Duodenal mucosa (tissue), 2 donors: ENCODE measurements at regions not wholly inside any gene's neighbourhood (a gene's known extent, or its start where the extent isn't known, plus 50 kb on each side); places are given as distances from the start of the nearest gene placed in this dataset.
"Not testable (repeated sequence)": the region's sequence is repeated elsewhere in the genome, so short reads cannot be mapped to it uniquely, and the experiment has no call there.

Experiments used
- H3K27ac ChIP-seq: one replicate; pipeline ENCODE4 v1.7.0; 2013; ENCODE audit warnings: low read depth, low read length
- H3K27me3 ChIP-seq, 2 donors: one replicate each; pipeline ENCODE4 v1.7.0; 2013; ENCODE audit warnings: low read length in 2 of 2, control low read depth in 1 of 2; ENCODE audit not compliant: insufficient read depth in 2 of 2, control insufficient read depth in 1 of 2
- H3K36me3 ChIP-seq, 2 donors: one replicate each; pipeline ENCODE4 v1.7.0; 2013; ENCODE audit warnings: low read length in 2 of 2, control low read depth in 1 of 2; ENCODE audit not compliant: insufficient read depth in 2 of 2, control insufficient read depth in 1 of 2
- H3K4me1 ChIP-seq, 2 donors: one replicate each; pipeline ENCODE4 v1.7.0; 2013; ENCODE audit warnings: low read length in 2 of 2, control low read depth in 1 of 2; ENCODE audit not compliant: insufficient read depth in 2 of 2, control insufficient read depth in 1 of 2
- H3K4me3 ChIP-seq, 2 donors: one replicate each; pipeline ENCODE4 v1.7.0; 2013; ENCODE audit warnings: low read length in 2 of 2, low read depth in 1 of 2
- H3K9ac ChIP-seq, 2 donors: one replicate each; pipeline ENCODE4 v1.7.0; 2013; ENCODE audit warnings: low read length in 2 of 2, low read depth in 1 of 2
- H3K9me3 ChIP-seq, 2 donors: one replicate each; pipeline ENCODE4 v1.7.0; 2013; ENCODE audit warnings: low read length in 2 of 2, control low read depth in 1 of 2; ENCODE audit not compliant: control insufficient read depth in 1 of 2

DNA sequence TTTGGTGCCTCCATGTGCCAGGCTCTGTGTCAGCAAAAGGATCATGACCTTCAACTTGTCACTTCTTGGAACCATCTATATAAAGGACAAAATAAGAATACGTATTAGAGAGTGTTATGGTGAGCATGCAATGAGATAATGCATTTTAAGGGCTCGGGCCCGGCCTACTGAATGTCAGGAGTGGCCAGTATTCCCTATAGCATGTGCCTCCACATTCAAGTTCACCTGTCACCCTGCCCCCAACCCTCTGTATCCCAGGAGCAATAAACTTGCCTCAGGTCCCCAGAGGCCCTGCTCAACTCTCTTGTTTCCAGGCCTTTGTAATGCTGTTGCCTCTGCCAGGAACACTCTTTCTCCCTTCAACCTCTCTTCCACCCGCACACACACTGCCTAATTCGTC is 90.2 kb upstream of the SLC6A11 start:
- Histone ChIP-seq H3K4me1 (no peaks in the 10 kb centered on the region), H3K27ac (no peak overlapping the region), H3K9ac (no peak overlapping the region), H3K4me3 (no peak overlapping the region), H3K9me3 (no peaks in the 10 kb centered on the region), H3K27me3 (no peaks in the 10 kb centered on the region), H3K36me3 (no peaks in the 10 kb centered on the region)

- Histone ChIP-seq H3K9ac (no peak overlapping the region), H3K4me3 (no peak overlapping the region), H3K27me3 (no peaks in the 10 kb centered on the region), H3K9me3 (no peaks in the 10 kb centered on the region), H3K36me3 (no peaks in the 10 kb centered on the region), H3K27ac (no peak overlapping the region), H3K4me1 (no peaks in the 10 kb centered on the region)
Measured at GRCh38 chr3:10726787-10727186, 89.2 kb upstream of the SLC6A11 start.

DNA sequence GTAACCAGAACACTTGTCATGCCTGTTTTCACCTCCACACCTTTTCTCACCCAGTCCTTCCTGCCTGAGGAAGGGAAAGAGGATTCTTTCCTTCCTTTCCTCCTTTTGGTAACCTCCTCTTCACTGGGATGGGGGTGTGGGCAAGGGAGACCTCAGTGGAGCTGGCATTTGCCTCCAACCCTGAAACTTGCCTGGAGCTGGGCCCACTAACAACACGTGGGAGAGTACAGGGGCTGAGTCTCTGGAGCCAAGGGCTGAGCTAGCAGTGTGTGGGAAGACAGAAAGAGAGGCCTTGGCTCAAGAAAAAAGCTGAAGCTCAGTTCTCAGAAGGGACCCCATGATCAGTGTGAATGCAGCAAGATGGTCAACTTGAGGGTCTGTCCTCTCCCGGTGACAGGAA is 86.6 kb upstream of the SLC6A11 start:
- peaks cover 18 to 22% of the 10 kb centered on the region in 2 donors for H3K9me3 ChIP-seq
- H3K27ac ChIP-seq: no peak overlapping the region
- no peaks in the 10 kb centered on the region for H3K4me1 ChIP-seq
- no peak overlapping the region for H3K9ac ChIP-seq
- H3K27me3 ChIP-seq: no peaks in the 10 kb centered on the region
- H3K4me3 ChIP-seq: no peak overlapping the region
- no peaks in the 10 kb centered on the region for H3K36me3 ChIP-seq

DNA sequence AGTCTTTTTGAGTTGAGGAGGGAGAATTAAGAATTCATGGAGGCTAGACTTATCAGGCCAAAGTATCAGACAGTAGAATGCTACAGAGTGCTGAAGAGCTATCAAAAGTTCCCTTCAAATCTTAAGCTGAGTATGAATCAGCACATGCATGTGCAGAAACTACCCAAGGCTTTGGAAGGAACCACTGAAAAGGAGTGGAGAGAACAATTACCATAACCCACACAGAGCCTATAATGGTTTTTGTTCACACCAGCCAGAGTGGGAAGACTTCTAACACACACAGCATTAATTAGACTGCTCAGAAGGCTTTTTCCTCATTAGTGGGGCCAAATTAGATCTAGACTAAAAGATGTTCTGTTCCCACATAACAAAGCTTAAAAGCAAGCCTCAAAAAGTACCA is 83.7 kb upstream of the SLC6A11 start:
- Histone ChIP-seq H3K4me1 (no peaks in the 10 kb centered on the region), H3K4me3 (no peak overlapping the region), H3K9ac (no peak overlapping the region), H3K27ac (no peak overlapping the region), H3K9me3 (peaks cover 18 to 22% of the 10 kb centered on the region in 2 donors), H3K27me3 (peaks cover 2 to 6% of the 10 kb centered on the region in 2 donors), H3K36me3 (no peaks in the 10 kb centered on the region)

GRCh38 chr3:10733297-10733696 is 82.7 kb upstream of the SLC6A11 start:
- no peak overlapping the region for H3K9ac ChIP-seq
- peaks cover 12 to 13% of the 10 kb centered on the region in 2 donors for H3K27me3 ChIP-seq
- no peaks in the 10 kb centered on the region for H3K36me3 ChIP-seq
- H3K27ac ChIP-seq: no peak overlapping the region
- peaks cover 18 to 22% of the 10 kb centered on the region in 2 donors for H3K9me3 ChIP-seq
- no peak overlapping the region for H3K4me3 ChIP-seq
- H3K4me1 ChIP-seq: no peaks in the 10 kb centered on the region

GRCh38 chr3:10736444-10736843 is 79.6 kb upstream of the SLC6A11 start:
- not testable (repeated sequence) for H3K36me3 ChIP-seq, H3K27ac ChIP-seq, H3K4me3 ChIP-seq, H3K4me1 ChIP-seq, H3K9ac ChIP-seq
- Histone ChIP-seq H3K27me3 (peaks cover 17% of the 10 kb centered on the region in 2 donors), H3K9me3 (peaks cover 18 to 22% of the 10 kb centered on the region in 2 donors)

GRCh38 chr3:10737785-10738184 is 78.2 kb upstream of the SLC6A11 start:
- Histone ChIP-seq H3K36me3 (no peaks in the 10 kb centered on the region), H3K4me3 (no peak overlapping the region), H3K27me3 (peaks cover 17% of the 10 kb centered on the region in 2 donors), H3K9me3 (peaks cover 12 to 14% of the 10 kb centered on the region in 2 donors), H3K27ac (no peak overlapping the region), H3K4me1 (no peaks in the 10 kb centered on the region), H3K9ac (no peak overlapping the region)

GRCh38 chr3:10738688-10739372 is 77.2 kb upstream of the SLC6A11 start:
- Histone ChIP-seq H3K4me1 (no peaks in the 10 kb centered on the region), H3K27ac (no peak overlapping the region), H3K4me3 (peak overlapping the region; percentile 32 to 48), H3K36me3 (no peaks in the 10 kb centered on the region), H3K9me3 (peaks cover 3 to 5% of the 10 kb centered on the region in 2 donors), H3K9ac (peak overlapping the region in 1 of 2 donors; percentile 51), H3K27me3 (peaks cover 17 to 23% of the 10 kb centered on the region in 2 donors)

DNA sequence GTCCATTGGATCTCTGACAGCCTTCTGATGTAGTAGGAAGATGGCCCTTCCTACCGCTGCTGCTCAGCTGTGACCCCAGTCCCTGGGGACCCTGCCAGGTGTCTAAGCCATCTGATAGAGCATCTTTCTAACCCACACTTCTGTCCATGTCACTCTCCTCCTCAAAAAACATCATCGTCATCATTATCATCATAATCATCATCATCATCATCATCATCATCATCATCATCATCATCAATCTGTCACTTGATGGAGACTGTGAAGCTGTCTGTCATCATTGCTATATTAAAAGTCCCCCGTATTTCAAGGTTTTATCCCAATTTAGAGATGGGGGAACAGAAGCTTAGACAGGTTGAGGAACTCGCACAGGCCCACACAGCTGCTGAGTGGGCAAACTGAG is 75.1 kb upstream of the SLC6A11 start:
- no peaks in the 10 kb centered on the region for H3K36me3 ChIP-seq
- no peak overlapping the region for H3K4me3 ChIP-seq
- H3K4me1 ChIP-seq: no peaks in the 10 kb centered on the region
- H3K9ac ChIP-seq: no peak overlapping the region
- H3K27me3 ChIP-seq: peaks cover 19 to 23% of the 10 kb centered on the region in 2 donors
- H3K27ac ChIP-seq: no peak overlapping the region
- no peaks in the 10 kb centered on the region for H3K9me3 ChIP-seq

DNA sequence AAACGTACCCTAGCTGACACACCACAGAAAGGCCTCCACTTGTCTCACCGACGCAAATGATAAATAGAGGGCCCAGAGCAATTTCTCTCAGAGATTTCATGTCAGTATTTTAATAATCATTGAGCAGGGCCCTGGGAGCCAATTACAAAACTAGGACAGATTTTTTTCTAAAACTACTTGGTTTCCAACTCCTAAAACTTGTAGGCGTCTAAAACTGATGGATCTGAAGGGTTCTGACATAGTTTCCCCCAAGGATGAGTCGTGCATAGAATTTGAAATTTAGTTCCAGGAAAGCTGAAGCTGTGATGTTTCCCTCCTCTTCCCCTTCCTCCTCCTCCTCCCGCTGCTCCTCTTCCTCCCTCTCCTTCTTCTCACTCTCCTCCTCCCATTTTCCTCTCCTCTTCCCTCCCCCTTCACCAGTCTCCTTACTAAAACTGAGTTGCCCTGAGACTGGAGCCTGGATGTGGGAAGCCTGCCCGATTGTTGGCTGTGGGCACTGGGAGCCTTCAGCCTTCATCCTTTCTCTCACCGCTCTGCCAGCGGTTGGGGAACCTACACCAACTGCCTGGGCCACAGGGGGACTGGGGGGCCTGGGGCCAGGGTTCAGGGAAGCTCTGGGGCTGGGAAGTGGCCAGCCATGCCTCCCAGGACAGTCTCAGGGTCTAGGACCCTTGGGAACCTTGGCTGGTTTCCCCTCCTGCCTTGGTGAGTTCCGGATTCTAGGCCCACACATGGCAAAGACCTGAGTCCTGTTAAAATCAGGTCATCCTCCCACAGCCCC is 73.9 kb upstream of the SLC6A11 start:
- Histone ChIP-seq H3K27ac (no peak overlapping the region), H3K27me3 (peaks cover 15 to 22% of the 10 kb centered on the region in 2 donors), H3K36me3 (no peaks in the 10 kb centered on the region), H3K4me3 (no peak overlapping the region), H3K9ac (no peak overlapping the region), H3K4me1 (no peaks in the 10 kb centered on the region), H3K9me3 (no peaks in the 10 kb centered on the region)
